Endothelial cell of umbilical vein (primary cell): ENCODE measurements at regions not wholly inside any gene's neighbourhood (a gene's known extent, or its start where the extent isn't known, plus 50 kb on each side); places are given as distances from the start of the nearest gene placed in this dataset.

Experiments
- BruUV-seq: library from RNA; stranded (reverse); fragments of 400-500 nt; replicated peaks from 2 replicates; lab custom pipeline; 2021; lab: Mats Ljungman, UMichigan
- CTCF ChIA-PET: fragments of 300-600, 350-600 bp; sonication (Branson Sonifier 250); formaldehyde crosslinking; loops from one replicate; lab custom pipeline; 2021; ENCODE audit warnings: antibody characterized with exemption, inconsistent platforms; lab: Charles Lee
- POLR2A ChIA-PET: fragments of 300-600, 350-600 bp; sonication (Branson Sonifier 250); formaldehyde crosslinking; loops from one replicate; lab custom pipeline; 2021; ENCODE audit warnings: antibody characterized with exemption, inconsistent platforms; lab: Charles Lee
- DNase-seq: peaks from one replicate; pipeline ENCODE4 v3.0.0-alpha.2; 2011; ENCODE audit warnings: low read depth, low spot score
- FAIRE-seq: peaks from 2 replicates; lab custom pipeline; 2011; peaks lifted over from hg19 to GRCh38; lab: Jason Lieb, UNC
- H2AFZ ChIP-seq: 2 replicates; pipeline ENCODE4 v1.6.0; 2012; ENCODE audit warnings: low read depth, low read length, control low read depth, inconsistent platforms
- H3K27ac ChIP-seq: 2 replicates; pipeline ENCODE4 v1.5.1; 2011; ENCODE audit warnings: low read depth, mild to moderate bottlenecking, control low read depth, low read length, moderate library complexity; ENCODE audit not compliant: insufficient read depth
- H3K27me3 ChIP-seq, 2 experiments: 2 replicates each; pipeline versions ENCODE4 v1.6.0 to v1.6.1; 2011; ENCODE audit warnings: low read length in 2 of 2, mixed read lengths in 1 of 2; ENCODE audit not compliant: control insufficient read depth in 2 of 2, insufficient read depth in 2 of 2
- H3K36me3 ChIP-seq, 2 experiments: 2 replicates in 1 of 2; 3 replicates in 1 of 2; pipeline ENCODE4 v1.5.1; 2011; ENCODE audit warnings: low read length in 2 of 2, mild to moderate bottlenecking in 1 of 2, moderate library complexity in 1 of 2; ENCODE audit not compliant: control insufficient read depth in 2 of 2, insufficient read depth in 2 of 2; ENCODE audit errors: extremely low read depth in 1 of 2
- H3K4me1 ChIP-seq: 3 replicates; pipeline ENCODE4 v1.5.1; 2011; ENCODE audit warnings: mild to moderate bottlenecking, low read length; ENCODE audit not compliant: control insufficient read depth, insufficient read depth; ENCODE audit errors: extremely low read depth
- H3K4me2 ChIP-seq: 2 replicates; pipeline ENCODE4 v1.6.1; 2011; ENCODE audit warnings: low read length, control low read depth, mixed read lengths; ENCODE audit not compliant: insufficient read depth
- H3K4me3 ChIP-seq, 3 experiments: fragments of 200-600 bp in 1 of 3; sonication (generic), shearing (Covaris generic) in 1 of 3; replicated peaks in 1 of 3; 2 replicates each; pipeline ENCODE4 v1.5.1; 2011 to 2016; ENCODE audit warnings: control low read depth in 3 of 3, low read length in 3 of 3, mild to moderate bottlenecking in 2 of 3, inconsistent platforms in 1 of 3, low read depth in 1 of 3, moderate library complexity in 1 of 3; ENCODE audit not compliant: insufficient read depth in 1 of 3
- H3K79me2 ChIP-seq: 2 replicates; pipeline ENCODE4 v1.6.0; 2012; ENCODE audit warnings: low read length, inconsistent platforms; ENCODE audit not compliant: control insufficient read depth, insufficient read depth
- H3K9ac ChIP-seq: replicated peaks from 2 replicates; pipeline ENCODE3; 2011; ENCODE audit warnings: low read length, control low read depth; ENCODE audit not compliant: insufficient read depth; ENCODE audit errors: extremely low read depth
- H3K9me1 ChIP-seq: replicated peaks from 3 replicates; pipeline ENCODE4 v1.6.0; 2011; ENCODE audit warnings: mild to moderate bottlenecking, low read length; ENCODE audit not compliant: control insufficient read depth, insufficient read depth; ENCODE audit errors: extremely low read depth
- H3K9me3 ChIP-seq: replicated peaks from 2 replicates; pipeline ENCODE4 v1.5.1; 2012; ENCODE audit warnings: low read length, inconsistent platforms; ENCODE audit not compliant: control insufficient read depth, insufficient read depth
- H4K20me1 ChIP-seq: replicated peaks from 2 replicates; pipeline ENCODE3; 2011; ENCODE audit warnings: mild to moderate bottlenecking, low read length; ENCODE audit not compliant: control insufficient read depth, insufficient read depth; ENCODE audit errors: extremely low read depth
- CTCF ChIP-seq, 2 donors: IDR thresholded peaks; 1 replicate in 1 of 2; 2 replicates in 1 of 2; pipeline ENCODE4 v1.5.1; 2011; ENCODE audit warnings: low read length in 2 of 2, mild to moderate bottlenecking in 2 of 2, moderate library complexity in 2 of 2, control low read depth in 1 of 2, inconsistent platforms in 1 of 2, low read depth in 1 of 2; ENCODE audit not compliant: insufficient read depth in 1 of 2; ENCODE audit errors: extremely low read depth in 1 of 2
- EZH2 ChIP-seq: IDR thresholded peaks from 2 replicates; pipeline ENCODE4 v1.6.1; 2012; ENCODE audit warnings: borderline replicate concordance, low read depth, mild to moderate bottlenecking, moderate library complexity, low read length, inconsistent platforms; ENCODE audit not compliant: severe bottlenecking
- FOS ChIP-seq: IDR thresholded peaks from 2 replicates; pipeline ENCODE4 v1.6.1; 2011; ENCODE audit warnings: mild to moderate bottlenecking, low read length, moderate library complexity, borderline replicate concordance; ENCODE audit not compliant: insufficient read depth
- GATA2 ChIP-seq: IDR thresholded peaks from 2 replicates; pipeline ENCODE4 v1.7.0; 2011; ENCODE audit warnings: low read depth, mild to moderate bottlenecking, moderate library complexity, mixed read lengths, low read length; ENCODE audit not compliant: insufficient read length, insufficient read depth
- JUN ChIP-seq: IDR thresholded peaks from 2 replicates; pipeline ENCODE4 v1.6.1; 2011; ENCODE audit warnings: borderline replicate concordance, low read depth; ENCODE audit not compliant: insufficient read length, insufficient read depth
- MYC ChIP-seq: IDR thresholded peaks from one replicate; pipeline ENCODE4 v1.6.1; 2011; ENCODE audit warnings: mild to moderate bottlenecking, low read depth, low read length
- POLR2A ChIP-seq: IDR thresholded peaks from 2 replicates; pipeline ENCODE4 v1.6.1; 2012; ENCODE audit warnings: low read depth, mild to moderate bottlenecking, control low read depth, low read length
- POLR2AphosphoS5 ChIP-seq: IDR thresholded peaks from 2 replicates; pipeline ENCODE4 v1.6.1; 2012; ENCODE audit warnings: low read depth, mild to moderate bottlenecking, control low read depth, low read length, moderate library complexity; ENCODE audit not compliant: insufficient read depth
- dilution Hi-C: fragments of 300-500 bp; cut with MboI; formaldehyde crosslinking; loops from one replicate; pipeline ENCODE4 v1.15.0; 2019; ENCODE audit warnings: low sequenced_read_pairs; ENCODE audit not compliant: extremely low pct_ligation_motif_present
- intact Hi-C: fragments of 100-400 bp; cut with micrococcal nuclease; formaldehyde crosslinking; loops from one replicate; pipeline ENCODE4 v1.10.0; 2022
- TF ChIP-seq, protein P1 (sequence below): IDR thresholded peaks from 2 replicates; pipeline ENCODE4 v1.6.1; 2011; ENCODE audit not compliant: insufficient read depth, insufficient read length

DNA sequence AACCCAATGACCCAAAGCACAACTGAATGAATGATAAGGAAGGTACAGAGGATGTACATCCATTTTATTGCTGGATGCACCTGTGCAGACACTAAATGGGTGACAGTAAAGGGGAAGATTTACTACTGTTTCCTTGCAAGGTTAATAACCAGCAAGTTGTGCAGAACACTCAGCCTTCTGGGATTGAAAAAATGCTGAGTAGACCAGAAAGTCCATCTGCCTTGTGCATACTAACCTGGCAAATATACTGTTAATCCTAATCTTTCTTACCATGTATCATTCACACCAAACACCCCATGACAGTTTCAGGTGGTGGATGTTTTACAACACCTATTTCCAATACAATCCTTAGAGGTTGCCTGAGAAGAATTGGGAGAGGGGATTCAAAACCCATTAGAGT, 814.1 kb upstream of the NRXN1 start:
- Histone ChIP-seq H4K20me1 (no peaks in the 10 kb centered on the region), H3K4me1 (no peaks in the 10 kb centered on the region), H3K79me2 (no peaks in the 10 kb centered on the region), H3K9ac (no peak overlapping the region), H3K4me2 (no peak overlapping the region), H2AFZ (no peak overlapping the region), H3K9me1 (no peaks in the 10 kb centered on the region), H3K27me3 (no peaks in the 10 kb centered on the region), H3K27ac (no peak overlapping the region), H3K9me3 (no peaks in the 10 kb centered on the region), H3K4me3 (no peak overlapping the region), H3K36me3 (no peaks in the 10 kb centered on the region)
- no peak for FAIRE-seq
- dilution Hi-C loops = no loop called here
- no TSS peak for BruUV-seq
- no peak for DNase-seq
- POLR2A ChIA-PET = no interaction called here
- intact Hi-C loops = no loop called here
- CTCF ChIA-PET = no interaction called here
- no peak for TF ChIP-seq POLR2A
- TF ChIP-seq, protein P1, sequence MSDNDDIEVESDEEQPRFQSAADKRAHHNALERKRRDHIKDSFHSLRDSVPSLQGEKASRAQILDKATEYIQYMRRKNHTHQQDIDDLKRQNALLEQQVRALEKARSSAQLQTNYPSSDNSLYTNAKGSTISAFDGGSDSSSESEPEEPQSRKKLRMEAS = no peak
- no peak for TF ChIP-seq CTCF (IDR thresholded peaks at IDR 0.05; ENCODE audit: extremely low read depth in 1 of 2, insufficient read depth in 1 of 2, low read depth in 1 of 2, low read length in 2 of 2)

- no peak overlapping the region for H3K4me3 ChIP-seq
- no peak overlapping the region for H3K27ac ChIP-seq
- BruUV-seq = no TSS peak
- no peaks in the 10 kb centered on the region for H3K79me2 ChIP-seq
- intact Hi-C loops = no loop called here
- no peaks in the 10 kb centered on the region for H3K9me3 ChIP-seq
- CTCF ChIA-PET = no interaction called here
- POLR2A ChIA-PET = no interaction called here
- no peaks in the 10 kb centered on the region for H3K36me3 ChIP-seq
- H3K27me3 ChIP-seq = no peaks in the 10 kb centered on the region
- no peak overlapping the region for H2AFZ ChIP-seq
- H4K20me1 ChIP-seq = no peaks in the 10 kb centered on the region
- DNase-seq = no peak
- no peaks in the 10 kb centered on the region for H3K9me1 ChIP-seq
- TF ChIP-seq GATA2 = no peak
- no peak for TF ChIP-seq POLR2AphosphoS5
- no peak for TF ChIP-seq JUN
- TF ChIP-seq CTCF (IDR thresholded peaks at IDR 0.05; ENCODE audit: extremely low read depth in 1 of 2, insufficient read depth in 1 of 2, low read depth in 1 of 2, low read length in 2 of 2) = no peak
- TF ChIP-seq POLR2A = no peak
- no peak for TF ChIP-seq FOS
- no peak for TF ChIP-seq EZH2
- no peak for TF ChIP-seq MYC
- TF ChIP-seq, protein P1 = no peak
- no peaks in the 10 kb centered on the region for H3K4me1 ChIP-seq
- no peak overlapping the region for H3K4me2 ChIP-seq
- no peak overlapping the region for H3K9ac ChIP-seq
- no peak for FAIRE-seq
- dilution Hi-C loops = no loop called here
Measured at GRCh38 chr2:51844596-51844995, 812.7 kb upstream of the NRXN1 start.
